NCI-H1092 (cell line): ENCODE measurements at regions not wholly inside any gene's neighbourhood (a gene's known extent, or its start where the extent isn't known, plus 50 kb on each side); places are given as distances from the start of the nearest gene placed in this dataset.
"Not testable (repeated sequence)": the region's sequence is repeated elsewhere in the genome, so short reads cannot be mapped to it uniquely, and the experiment has no call there.

Experiments used
- DNase-seq: peaks from one replicate; lab custom pipeline; 2025; lab: John Stamatoyannopoulos, UW

GRCh38 chr12:23253910-23254309, 628.9 kb downstream of the ETNK1 start:
- DNase-seq: not testable (repeated sequence)

GRCh38 chr12:23259558-23259957, 634.6 kb downstream of the ETNK1 start:
- no peak for DNase-seq

- no peak for DNase-seq
Measured at GRCh38 chr12:23262670-23263069, 637.7 kb downstream of the ETNK1 start.

GRCh38 chr12:23277831-23278230, 652.9 kb downstream of the ETNK1 start:
- no peak for DNase-seq

- no peak for DNase-seq
Measured at GRCh38 chr12:23281295-23281694, 656.3 kb downstream of the ETNK1 start.

- DNase-seq: no peak
Measured at GRCh38 chr12:23282701-23283100, 657.7 kb downstream of the ETNK1 start.

GRCh38 chr12:23285764-23286530, 661.0 kb downstream of the ETNK1 start:
- not testable (repeated sequence) for DNase-seq

- no peak for DNase-seq
Measured at GRCh38 chr12:23290627-23291330, 658.7 kb downstream of the SOX5 start.

GRCh38 chr12:23303220-23303619, 646.2 kb downstream of the SOX5 start:
- DNase-seq: no peak

GRCh38 chr12:23303821-23304220, 645.6 kb downstream of the SOX5 start:
- DNase-seq: no peak

GRCh38 chr12:23333938-23334337, 615.5 kb downstream of the SOX5 start:
- no peak for DNase-seq

GRCh38 chr12:23335593-23335992, 613.9 kb downstream of the SOX5 start:
- DNase-seq: no peak

- no peak for DNase-seq
Measured at GRCh38 chr12:23337213-23337612, 612.3 kb downstream of the SOX5 start.

GRCh38 chr12:23340351-23340750, 609.1 kb downstream of the SOX5 start:
- no peak for DNase-seq

- no peak for DNase-seq
Measured at GRCh38 chr12:23342407-23342806, 607.1 kb downstream of the SOX5 start.

GRCh38 chr12:23349564-23349963, 599.9 kb downstream of the SOX5 start:
- DNase-seq: no peak

- no peak for DNase-seq
Measured at GRCh38 chr12:23350808-23351207, 598.7 kb downstream of the SOX5 start.

- no peak for DNase-seq
Measured at GRCh38 chr12:23352670-23353069, 596.8 kb downstream of the SOX5 start.

- no peak for DNase-seq
Measured at GRCh38 chr12:23354800-23355199, 594.7 kb downstream of the SOX5 start.

GRCh38 chr12:23356440-23356839, 593.0 kb downstream of the SOX5 start:
- DNase-seq: no peak

- no peak for DNase-seq
Measured at GRCh38 chr12:23356927-23357708, 592.4 kb downstream of the SOX5 start.

- DNase-seq: no peak
Measured at GRCh38 chr12:23359975-23360701, 589.3 kb downstream of the SOX5 start.
